ENCODE measurements at regions not wholly inside any gene's neighbourhood (a gene's known extent, or its start where the extent isn't known, plus 50 kb on each side); places are given as distances from the start of the nearest gene placed in this dataset.

DNA sequence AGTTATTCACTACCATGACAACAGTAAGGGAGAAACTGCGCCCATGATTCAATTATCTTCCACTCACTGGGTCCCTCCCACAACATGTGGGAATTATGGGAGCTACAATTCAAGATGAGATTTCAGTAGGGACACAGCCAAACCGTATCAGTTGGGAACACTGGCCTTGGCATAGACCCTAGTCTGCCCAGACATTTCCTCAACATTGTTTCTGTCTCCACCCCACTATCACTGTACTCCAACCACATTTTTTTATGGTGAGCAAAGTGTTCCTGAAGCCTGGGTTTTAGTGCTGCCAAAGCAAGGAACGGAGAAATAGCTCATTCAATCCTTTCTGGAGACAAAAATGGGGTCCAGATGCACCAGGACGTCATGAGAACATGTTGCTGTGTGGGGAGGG is 122.6 kb upstream of the CCDC179 start:
- Mint-ChIP-seq H3K9me3 (peaks cover 10% of the 10 kb centered on the region), H3K27ac (peak overlapping the region; percentile 12), H3K36me3 (ENCODE audit: low read depth) (no peaks in the 10 kb centered on the region), H3K27me3 (ENCODE audit: low read depth, poor library complexity) (no peaks in the 10 kb centered on the region), H3K4me3 (no peak overlapping the region), H3K4me1 (no peaks in the 10 kb centered on the region)
- no peak for TF ChIP-seq CTCF (IDR thresholded peaks at IDR 0.05)
- no peak for DNase-seq

- no peak for TF ChIP-seq CTCF (IDR thresholded peaks at IDR 0.05)
- Mint-ChIP-seq H3K9me3 (peaks cover 20% of the 10 kb centered on the region), H3K27me3 (ENCODE audit: low read depth, poor library complexity) (no peaks in the 10 kb centered on the region), H3K4me1 (no peaks in the 10 kb centered on the region), H3K4me3 (no peak overlapping the region), H3K36me3 (ENCODE audit: low read depth) (no peaks in the 10 kb centered on the region), H3K27ac (no peak overlapping the region)
- no peak for DNase-seq
These were observed 123.8 kb upstream of the CCDC179 start for GRCh38 chr11:22984045-22984444.

DNA sequence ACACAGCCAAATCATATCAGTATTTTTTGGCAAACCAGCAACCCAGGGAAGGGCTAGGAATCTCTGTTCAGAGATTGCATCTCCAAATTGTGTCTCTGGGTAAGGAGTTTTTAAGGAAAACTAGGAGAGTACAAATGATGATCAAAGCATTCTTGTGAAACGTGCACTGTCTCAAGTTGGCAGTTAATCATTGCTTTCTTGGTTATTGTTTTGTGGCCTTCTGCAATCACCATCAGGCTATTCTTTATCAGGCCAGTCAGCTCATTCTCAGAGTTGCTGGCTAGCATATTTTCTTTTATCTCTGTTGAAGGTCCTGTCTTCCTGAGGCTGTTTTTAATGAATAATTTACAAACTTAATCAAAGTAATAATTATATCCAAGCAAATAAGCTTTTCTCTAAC is 129.1 kb upstream of the CCDC179 start:
- no peaks in the 10 kb centered on the region for H3K4me1 Mint-ChIP-seq
- no peak overlapping the region for H3K4me3 Mint-ChIP-seq
- H3K27me3 Mint-ChIP-seq (ENCODE audit: low read depth, poor library complexity), result no peaks in the 10 kb centered on the region
- peaks cover 29% of the 10 kb centered on the region for H3K9me3 Mint-ChIP-seq
- H3K27ac Mint-ChIP-seq, result no peak overlapping the region
- no peak for DNase-seq
- H3K36me3 Mint-ChIP-seq (ENCODE audit: low read depth), result no peaks in the 10 kb centered on the region
- no peak for TF ChIP-seq CTCF (IDR thresholded peaks at IDR 0.05)

- no peaks in the 10 kb centered on the region for H3K36me3 Mint-ChIP-seq (ENCODE audit: low read depth)
- peaks cover 29% of the 10 kb centered on the region for H3K9me3 Mint-ChIP-seq
- no peak for TF ChIP-seq CTCF (IDR thresholded peaks at IDR 0.05)
These were observed 130.9 kb upstream of the CCDC179 start for GRCh38 chr11:22991196-22991595.

GRCh38 chr11:23006730-23007129 is 146.5 kb upstream of the CCDC179 start:
- Mint-ChIP-seq H3K4me3 (no peak overlapping the region), H3K4me1 (no peaks in the 10 kb centered on the region), H3K27me3 (ENCODE audit: low read depth, poor library complexity) (peaks cover 3% of the 10 kb centered on the region), H3K36me3 (ENCODE audit: low read depth) (peaks cover 6% of the 10 kb centered on the region), H3K27ac (no peak overlapping the region), H3K9me3 (peaks cover 26% of the 10 kb centered on the region)
- DNase-seq, result no peak
- TF ChIP-seq CTCF (IDR thresholded peaks at IDR 0.05), result no peak

More at GRCh38 chr11:22991196-22991595, 130.9 kb upstream of the CCDC179 start:
- H3K4me3 Mint-ChIP-seq, result no peak overlapping the region
- H3K27ac Mint-ChIP-seq, result no peak overlapping the region
- DNase-seq, result no peak
- H3K27me3 Mint-ChIP-seq (ENCODE audit: low read depth, poor library complexity), result no peaks in the 10 kb centered on the region
- H3K4me1 Mint-ChIP-seq, result no peaks in the 10 kb centered on the region

GRCh38 chr11:23010790-23011335 is 150.6 kb upstream of the CCDC179 start:
- no peak for TF ChIP-seq CTCF (IDR thresholded peaks at IDR 0.05)
- H3K27me3 Mint-ChIP-seq (ENCODE audit: low read depth, poor library complexity), result no peaks in the 10 kb centered on the region
- no peak for DNase-seq
- H3K4me3 Mint-ChIP-seq, result no peak overlapping the region
- H3K27ac Mint-ChIP-seq, result no peak overlapping the region
- no peaks in the 10 kb centered on the region for H3K36me3 Mint-ChIP-seq (ENCODE audit: low read depth)
- H3K9me3 Mint-ChIP-seq, result peaks cover 6% of the 10 kb centered on the region
- H3K4me1 Mint-ChIP-seq, result no peaks in the 10 kb centered on the region
